Heart right ventricle (tissue), 16 donors: ENCODE measurements at regions not wholly inside any gene's neighbourhood (a gene's known extent, or its start where the extent isn't known, plus 50 kb on each side); places are given as distances from the start of the nearest gene placed in this dataset.

Experiments used
- ATAC-seq, 8 donors: fragments of 200-7000 bp; cut with Tn5 transposase; one replicate each; pipeline ENCODE4 v1.9.1; 2020; ENCODE audit warnings: mild to moderate bottlenecking in 8 of 8, moderate library complexity in 8 of 8, moderate number of reproducible peaks in 1 of 8
- DNase-seq, 2 donors: peaks; one replicate each; pipeline ENCODE4 v3.0.0-alpha.2; 2020
- H3K27ac ChIP-seq, 10 donors: fragments of 200-600 bp; sonication (generic) in 2 of 10; one replicate each; pipeline versions ENCODE4 v1.5.0 to v1.8.0; 2020 to 2022; ENCODE audit warnings: mild to moderate bottlenecking in 3 of 10
- H3K27me3 ChIP-seq, 7 donors: fragments of 200-600 bp; one replicate each; pipeline ENCODE4 v1.8.0; 2021 to 2022; ENCODE audit warnings: mild to moderate bottlenecking in 2 of 7
- H3K36me3 ChIP-seq, 9 donors: fragments of 200-600 bp; sonication (generic) in 1 of 9; one replicate each; pipeline versions ENCODE4 v1.5.0 to v1.8.0; 2020 to 2022; ENCODE audit warnings: mild to moderate bottlenecking in 2 of 9
- H3K4me1 ChIP-seq, 9 donors: fragments of 200-600 bp; sonication (generic) in 1 of 9; one replicate each; pipeline versions ENCODE4 v1.5.0 to v1.8.0; 2020 to 2022; ENCODE audit warnings: mild to moderate bottlenecking in 4 of 9
- H3K4me3 ChIP-seq, 10 donors: fragments of 200-600 bp; sonication (generic) in 2 of 10; one replicate each; pipeline versions ENCODE4 v1.5.0 to v1.8.0; 2020 to 2022; ENCODE audit warnings: mild to moderate bottlenecking in 7 of 10, moderate library complexity in 2 of 10
- H3K9me3 ChIP-seq, 11 donors: fragments of 200-600 bp in 10 of 11; sonication (generic) in 2 of 11; one replicate each; pipeline versions ENCODE4 v1.5.0 to v1.8.0; 2013 to 2022; ENCODE audit warnings: mild to moderate bottlenecking in 2 of 11, control low read depth in 1 of 11, moderate library complexity in 1 of 11
- CTCF ChIP-seq, 9 donors: fragments of 200-600 bp; sonication (generic) in 2 of 9; IDR thresholded peaks; one replicate each; pipeline versions ENCODE4 v1.5.0 to v1.8.0; 2021 to 2022; ENCODE audit warnings: antibody characterized with exemption in 9 of 9, mild to moderate bottlenecking in 5 of 9, moderate library complexity in 1 of 9
- WGBS, 2 donors: extraction: QIAGEN DNeasy Blood & Tissue Kit; methylation state at CpG; one replicate each; pipeline ENCODE4 v1.1.7; 2013; ENCODE audit warnings: inconsistent platforms in 1 of 2; 5-methylcytosine and 5-hydroxymethylcytosine counted together
- intact Hi-C, 10 donors: fragments of 100-400 bp; cut with DNase I; formaldehyde crosslinking; loops; one replicate each; pipeline versions ENCODE4 v1.11.1 to v1.14.2; 2022
- donor health status: Arrhythmogenic right ventricular cardiomyopathy.
- donor health status: ischemic (EF 13 %, LVEDD 7.1; RV severe dilation, severe dysfunction).
- donor health status: healthy with polysubstance abuse.
- donor health status: DM: no; HTN: yes; CAD: no.
- donor health status: DM: no; HTN: no; CAD: no.
- donor health status: ischemic (EF 25% LVEDD 6.9; RV normal size, moderate dysfunction).
- donor health status: ischemic (EF 25% LVEDD 5.7; RV mildly dilated, moderate dysfunction).
- donor health status: healthy.
- donor health status: DM: yes; HTN: yes; CAD: no.
- donor health status: Ischemic cardiomyopathy.
- donor health status: ischemic (EF 35%, LVEDD 5.7; RV mildly dilated, moderate dysfunction).
- donor health status: nonischemic (EF 11% LVEDD 7.7; RV severe dilation, severe dysfunction).
- donor health status: DM: yes; HTN: yes; CAD: no.
- donor health status: PGD.
- donor health status: ischemic (EF 29% LVEDD 5.4; RV normal size, mild dysfunction).
- donor health status: nonischemic (EF 23%, LVEDD 6.1; RV moderate dilation, normal function).

GRCh38 chr2:48896870-48897269, 141.3 kb upstream of the LHCGR start:
- intact Hi-C loops = no loop called here

GRCh38 chr2:48890454-48891131, 135.1 kb upstream of the LHCGR start:
- no peak for TF ChIP-seq CTCF (IDR thresholded peaks at IDR 0.05)
- 77 to 87% methylated on average over 3 of the region's 3 CpGs for WGBS, 2 donors
- Histone ChIP-seq H3K4me1 (no peaks in the 10 kb centered on the region), H3K27ac (no peak overlapping the region), H3K36me3 (no peaks in the 10 kb centered on the region), H3K27me3 (peaks cover 0 to 3% (median 0%) of the 10 kb centered on the region in 7 donors), H3K4me3 (no peak overlapping the region), H3K9me3 (peaks cover 0 to 3% (median 0%) of the 10 kb centered on the region in 11 donors)
- DNase-seq (no peak), ATAC-seq (no peak)
- intact Hi-C loops = no loop called here

More at GRCh38 chr2:48896870-48897269, 141.3 kb upstream of the LHCGR start:
- Histone ChIP-seq H3K4me3 (no peak overlapping the region), H3K36me3 (no peaks in the 10 kb centered on the region), H3K27ac (no peak overlapping the region), H3K27me3 (peaks cover 0 to 10% (median 0%) of the 10 kb centered on the region in 7 donors), H3K4me1 (no peaks in the 10 kb centered on the region), H3K9me3 (no peaks in the 10 kb centered on the region)
- DNase-seq = no peak
- TF ChIP-seq CTCF (IDR thresholded peaks at IDR 0.05) = no peak
- no peak for ATAC-seq

GRCh38 chr2:48888066-48888465, 132.5 kb upstream of the LHCGR start:
- ATAC-seq (no peak), DNase-seq (no peak)
- H3K27me3 ChIP-seq = no peaks in the 10 kb centered on the region
- H3K4me3 ChIP-seq = no peak overlapping the region
- TF ChIP-seq CTCF (IDR thresholded peaks at IDR 0.05) = no peak
- H3K9me3 ChIP-seq = peaks cover 0 to 3% (median 0%) of the 10 kb centered on the region in 11 donors
- H3K4me1 ChIP-seq = no peaks in the 10 kb centered on the region
- no peaks in the 10 kb centered on the region for H3K36me3 ChIP-seq
- 53% methylated on average over 3 of the region's 3 CpGs for WGBS, 2 donors
- no peak overlapping the region for H3K27ac ChIP-seq
- intact Hi-C loops = no loop called here

GRCh38 chr2:48886919-48887318, 131.4 kb upstream of the LHCGR start:
- WGBS, 2 donors = 72 to 84% methylated on average over 3 of the region's 3 CpGs
- DNase-seq (no peak), ATAC-seq (no peak)
- no peak overlapping the region for H3K27ac ChIP-seq
- TF ChIP-seq CTCF (IDR thresholded peaks at IDR 0.05) = no peak
- H3K27me3 ChIP-seq = no peaks in the 10 kb centered on the region
- no peaks in the 10 kb centered on the region for H3K36me3 ChIP-seq
- no peaks in the 10 kb centered on the region for H3K4me1 ChIP-seq
- intact Hi-C loops = no loop called here
- H3K4me3 ChIP-seq = no peak overlapping the region
- peaks cover 0 to 3% (median 0%) of the 10 kb centered on the region in 11 donors for H3K9me3 ChIP-seq
